GM12878 (cell line): ENCODE measurements at regions not wholly inside any gene's neighbourhood (a gene's known extent, or its start where the extent isn't known, plus 50 kb on each side); places are given as distances from the start of the nearest gene placed in this dataset.

ENCODE experiments used
- ATAC-seq: fragments of 200-7000 bp; cut with Tn5 transposase; 3 replicates; pipeline ENCODE4 v1.9.1; 2020; ENCODE audit warnings: mild to moderate bottlenecking, moderate library complexity
- BruUV-seq: library from RNA; stranded (reverse); fragments of 400-500 nt; replicated peaks from 2 replicates; lab custom pipeline; 2021; lab: Mats Ljungman, UMichigan
- CTCF ChIA-PET: fragments of 300-600 bp; sonication (Branson Sonifier 250); formaldehyde crosslinking; extraction: SDS; loops from one replicate; lab custom pipeline; 2021; ENCODE audit warnings: inconsistent platforms; lab: Yijun Ruan, JAX
- POLR2A ChIA-PET: fragments of 350-600 bp; formaldehyde crosslinking; extraction: SDS; loops from one replicate; lab custom pipeline; 2021; ENCODE audit warnings: inconsistent platforms; lab: Charles Lee
- RAD21 ChIA-PET: fragments of 300-600 bp; sonication (Branson Sonifier 250); formaldehyde crosslinking; loops from one replicate; lab custom pipeline; 2023; ENCODE audit warnings: antibody characterized with exemption; ENCODE audit not compliant: unreplicated experiment; lab: Charles Lee
- SMC1A ChIA-PET: fragments of 300-600 bp; sonication (Branson Sonifier 250); formaldehyde crosslinking; loops from one replicate; lab custom pipeline; 2023; ENCODE audit not compliant: unreplicated experiment, uncharacterized antibody; lab: Charles Lee
- DNase-seq: peaks from one replicate; pipeline ENCODE4 v3.0.0-alpha.2; 2011; ENCODE audit warnings: low read depth, low spot score
- FAIRE-seq: peaks from 3 replicates; lab custom pipeline; 2011; peaks lifted over from hg19 to GRCh38; lab: Jason Lieb, UNC
- H2AFZ ChIP-seq: 2 replicates; pipeline ENCODE4 v1.6.0; 2011; ENCODE audit warnings: low read depth, low read length, control low read depth; ENCODE audit not compliant: control insufficient read depth
- H3K27ac ChIP-seq: 2 replicates; pipeline ENCODE4 v1.5.1; 2011; ENCODE audit warnings: control low read depth; ENCODE audit not compliant: control insufficient read depth, insufficient read depth
- H3K27me3 ChIP-seq, 2 experiments: replicated peaks in 1 of 2; 2 replicates each; pipeline versions ENCODE4 v1.6.0 to v1.6.1; 2011; ENCODE audit warnings: low read length in 1 of 2; ENCODE audit not compliant: control insufficient read depth in 2 of 2, insufficient read depth in 2 of 2
- H3K36me3 ChIP-seq, 2 experiments: 2 replicates each; pipeline ENCODE4 v1.5.1; 2011; ENCODE audit warnings: low read length in 1 of 2; ENCODE audit not compliant: control insufficient read depth in 2 of 2, insufficient read depth in 2 of 2
- H3K4me1 ChIP-seq: 2 replicates; pipeline ENCODE4 v1.6.1; 2011; ENCODE audit warnings: mild to moderate bottlenecking, low read length, moderate library complexity, mixed read lengths; ENCODE audit not compliant: control insufficient read depth, insufficient read depth
- H3K4me2 ChIP-seq: 2 replicates; pipeline ENCODE4 v1.6.0; 2011; ENCODE audit warnings: control low read depth; ENCODE audit not compliant: control insufficient read depth, insufficient read depth
- H3K4me3 ChIP-seq: fragments of 200-600 bp; sonication (generic); 2 replicates; pipeline ENCODE4 v1.5.1; 2016
- H3K79me2 ChIP-seq: 2 replicates; pipeline ENCODE4 v1.6.0; 2011; ENCODE audit warnings: low read length; ENCODE audit not compliant: control insufficient read depth, insufficient read depth
- H3K9ac ChIP-seq: 2 replicates; pipeline ENCODE4 v1.8.0; 2011; ENCODE audit warnings: low read length, control low read depth, mixed read lengths; ENCODE audit not compliant: control insufficient read depth, insufficient read depth
- H3K9me3 ChIP-seq: replicated peaks from 3 replicates; pipeline ENCODE4 v1.5.1; 2011; ENCODE audit warnings: mild to moderate bottlenecking, low read length; ENCODE audit not compliant: control insufficient read depth, insufficient read depth
- H4K20me1 ChIP-seq: 2 replicates; pipeline ENCODE4 v1.6.0; 2011; ENCODE audit not compliant: control insufficient read depth, insufficient read depth
- EED ChIP-seq: sonication (generic); IDR thresholded peaks from 2 replicates; pipeline ENCODE4 v1.6.1; 2016; ENCODE audit warnings: antibody characterized with exemption, low read depth
- ETV6 ChIP-seq, 2 experiments: fragments of 450-650 bp in 1 of 2; IDR thresholded peaks in 1 of 2; conservative IDR thresholded peaks in 1 of 2; 2 replicates each; pipeline ENCODE4 v1.6.1; 2014; ENCODE audit warnings: antibody characterized with exemption in 1 of 2, borderline replicate concordance in 1 of 2, low read depth in 1 of 2, mild to moderate bottlenecking in 1 of 2, moderate library complexity in 1 of 2
- HDAC2 ChIP-seq: fragments of 200-600 bp; sonication (generic); IDR thresholded peaks from 2 replicates; pipeline ENCODE4 v1.6.1; 2017
- LARP7 ChIP-seq: fragments of 450-650 bp; IDR thresholded peaks from 2 replicates; pipeline ENCODE4 v1.6.1; 2017; ENCODE audit warnings: mild to moderate bottlenecking
- NBN ChIP-seq: fragments of 450-650 bp; IDR thresholded peaks from 2 replicates; pipeline ENCODE4 v1.6.1; 2016
- NFXL1 ChIP-seq: fragments of 450-650 bp; IDR thresholded peaks from 2 replicates; pipeline ENCODE4 v1.6.1; 2017; ENCODE audit warnings: antibody characterized with exemption, mild to moderate bottlenecking, borderline replicate concordance
- NFYB ChIP-seq: IDR thresholded peaks from 2 replicates; pipeline ENCODE4 v1.6.1; 2011; ENCODE audit warnings: low read depth, mild to moderate bottlenecking, low read length, improper control_type of control experiment, moderate library complexity; ENCODE audit not compliant: insufficient read depth
- PML ChIP-seq: IDR thresholded peaks from 2 replicates; pipeline ENCODE4 v1.6.1; 2012; ENCODE audit warnings: low read length, inconsistent platforms
- SMC3 ChIP-seq: IDR thresholded peaks from 2 replicates; pipeline ENCODE4 v1.6.1; 2011; ENCODE audit warnings: low read length, improper control_type of control experiment, borderline replicate concordance
- SPI1 ChIP-seq: IDR thresholded peaks from 2 replicates; pipeline ENCODE4 v1.6.1; 2011; ENCODE audit warnings: low read depth, mild to moderate bottlenecking, low read length, moderate library complexity, borderline replicate concordance; ENCODE audit not compliant: insufficient read depth
- SUZ12 ChIP-seq: fragments of 200-600 bp; sonication (generic); IDR thresholded peaks from one replicate; pipeline ENCODE4 v1.6.1; 2018; ENCODE audit warnings: antibody characterized with exemption, mild to moderate bottlenecking; ENCODE audit not compliant: unreplicated experiment
- ZNF274 ChIP-seq: IDR thresholded peaks from one replicate; pipeline ENCODE4 v1.8.0; 2011; ENCODE audit not compliant: insufficient read length, insufficient read depth
- WGBS: methylation state at CpG from one replicate; pipeline ENCODE4 v1.1.6; 2016; ENCODE audit warnings: low lambda C conversion rate; ENCODE audit not compliant: insufficient replicate concordance, insufficient coverage; ENCODE audit errors: missing lambda C conversion rate; 5-methylcytosine and 5-hydroxymethylcytosine counted together
- in situ Hi-C: fragments of 300-500 bp; cut with MboI; formaldehyde crosslinking; loops from 9 replicates; pipeline ENCODE4 v1.14.3; 2018; ENCODE audit warnings: mixed read lengths
- intact Hi-C: fragments of 100-400 bp; cut with micrococcal nuclease; formaldehyde crosslinking; loops from one replicate; pipeline ENCODE4 v1.14.2; 2022; ENCODE audit not compliant: unreplicated experiment
- TF ChIP-seq, protein P1 (sequence below): IDR thresholded peaks from 2 replicates; pipeline ENCODE4 v1.6.1; 2011; ENCODE audit warnings: low read depth, mild to moderate bottlenecking, low read length, moderate library complexity, borderline replicate concordance; ENCODE audit errors: extremely low read depth
- TF ChIP-seq, protein P2 (sequence below): fragments of 450-650 bp; conservative IDR thresholded peaks from 2 replicates; pipeline ENCODE4 v1.6.1; 2017; ENCODE audit warnings: mild to moderate bottlenecking, moderate library complexity

DNA sequence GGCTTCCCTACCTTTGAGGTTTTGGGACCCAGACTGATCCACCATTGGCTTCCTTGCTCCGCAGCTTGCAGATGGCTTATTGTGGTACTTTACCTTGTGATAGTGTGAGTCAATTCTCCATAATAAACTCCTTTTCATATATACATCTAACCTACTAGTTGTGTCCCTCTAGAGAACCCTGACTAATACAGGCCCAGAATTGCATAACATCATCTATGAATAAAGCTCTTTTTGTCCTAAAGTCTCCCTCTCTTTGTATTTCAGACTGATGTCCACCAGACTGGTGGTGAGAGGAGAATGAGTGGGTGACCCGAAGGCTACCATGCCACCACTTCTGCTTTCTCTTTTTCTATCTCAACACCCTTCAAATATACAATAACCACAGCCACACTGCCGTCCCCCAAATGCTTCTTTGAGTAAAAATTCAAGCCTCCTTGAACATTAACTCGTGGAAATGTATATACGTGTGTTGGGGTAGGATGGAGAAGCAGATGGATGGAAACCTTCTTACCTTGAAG is 265.7 kb downstream of the PTBP2 start:
- Histone ChIP-seq H3K4me3 (no peak overlapping the region), H3K27me3 (no peaks in the 10 kb centered on the region), H3K4me1 (no peaks in the 10 kb centered on the region), H3K27ac (no peak overlapping the region), H3K79me2 (no peaks in the 10 kb centered on the region), H3K4me2 (no peak overlapping the region), H2AFZ (no peak overlapping the region), H3K9ac (no peak overlapping the region), H4K20me1 (no peaks in the 10 kb centered on the region), H3K36me3 (no peaks in the 10 kb centered on the region), H3K9me3 (no peaks in the 10 kb centered on the region)
- CTCF ChIA-PET = no interaction called here
- FAIRE-seq (no peak), ATAC-seq (peak; percentile 54), DNase-seq (no peak)
- POLR2A ChIA-PET = no interaction called here
- intact Hi-C loops = no loop called here
- peak; percentile 32; the same call in 1 of the 2 replicates for TF ChIP-seq SPI1
- no peak for TF ChIP-seq EED
- SMC1A ChIA-PET = no interaction called here
- WGBS = 21% methylated on average over 5 of the region's 5 CpGs
- in situ Hi-C loops = no loop called here
- no TSS peak for BruUV-seq
- RAD21 ChIA-PET = no interaction called here

DNA sequence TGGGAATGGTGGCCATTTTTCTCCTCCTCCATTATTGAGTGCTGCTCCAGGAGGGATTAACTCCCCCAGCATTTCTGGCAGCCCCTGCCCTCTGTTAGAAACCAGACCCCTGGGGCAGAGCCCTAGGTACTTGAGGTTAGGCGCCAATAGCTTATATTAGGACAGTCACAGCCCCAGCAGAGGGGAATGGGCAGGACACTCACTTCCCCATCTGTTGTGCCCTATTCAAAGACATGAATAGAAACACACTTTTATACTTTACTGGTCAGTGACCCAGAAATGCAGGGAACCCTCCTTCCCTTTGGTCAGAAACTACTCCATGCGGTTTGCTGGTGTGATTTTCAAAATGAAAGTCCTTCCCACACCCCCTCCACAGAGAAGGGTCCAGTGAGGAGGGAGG is 267.7 kb downstream of the PTBP2 start:
- Histone ChIP-seq H3K4me3 (no peak overlapping the region), H4K20me1 (no peaks in the 10 kb centered on the region), H3K9me3 (no peaks in the 10 kb centered on the region), H3K9ac (no peak overlapping the region), H3K27me3 (no peaks in the 10 kb centered on the region; a peak in 1 of 4 replicates), H2AFZ (no peak overlapping the region), H3K36me3 (no peaks in the 10 kb centered on the region), H3K27ac (no peak overlapping the region), H3K4me1 (no peaks in the 10 kb centered on the region), H3K4me2 (no peak overlapping the region), H3K79me2 (no peaks in the 10 kb centered on the region)
- CTCF ChIA-PET = no interaction called here
- FAIRE-seq = no peak
- intact Hi-C loops = no loop called here
- no TSS peak for BruUV-seq
- DNase-seq = no peak
- POLR2A ChIA-PET = no interaction called here
- ATAC-seq = peak; percentile 66
- RAD21 ChIA-PET = no interaction called here
- WGBS = 0% methylated on average over 2 of the region's 2 CpGs
- SMC1A ChIA-PET = interaction anchor here (1.4 kb wide), 1 partner anchor 11 kb away, joined by 4 read pairs; no protein-coding TSS in a partner anchor
- no peak for TF ChIP-seq LARP7
- TF ChIP-seq, protein P1, sequence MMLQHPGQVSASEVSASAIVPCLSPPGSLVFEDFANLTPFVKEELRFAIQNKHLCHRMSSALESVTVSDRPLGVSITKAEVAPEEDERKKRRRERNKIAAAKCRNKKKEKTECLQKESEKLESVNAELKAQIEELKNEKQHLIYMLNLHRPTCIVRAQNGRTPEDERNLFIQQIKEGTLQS = no peak
- no peak for TF ChIP-seq PML
- no peak for TF ChIP-seq NFYB
- TF ChIP-seq HDAC2 = no peak
- no peak for TF ChIP-seq SMC3
- TF ChIP-seq ZNF274 = no peak
- TF ChIP-seq, protein P2, sequence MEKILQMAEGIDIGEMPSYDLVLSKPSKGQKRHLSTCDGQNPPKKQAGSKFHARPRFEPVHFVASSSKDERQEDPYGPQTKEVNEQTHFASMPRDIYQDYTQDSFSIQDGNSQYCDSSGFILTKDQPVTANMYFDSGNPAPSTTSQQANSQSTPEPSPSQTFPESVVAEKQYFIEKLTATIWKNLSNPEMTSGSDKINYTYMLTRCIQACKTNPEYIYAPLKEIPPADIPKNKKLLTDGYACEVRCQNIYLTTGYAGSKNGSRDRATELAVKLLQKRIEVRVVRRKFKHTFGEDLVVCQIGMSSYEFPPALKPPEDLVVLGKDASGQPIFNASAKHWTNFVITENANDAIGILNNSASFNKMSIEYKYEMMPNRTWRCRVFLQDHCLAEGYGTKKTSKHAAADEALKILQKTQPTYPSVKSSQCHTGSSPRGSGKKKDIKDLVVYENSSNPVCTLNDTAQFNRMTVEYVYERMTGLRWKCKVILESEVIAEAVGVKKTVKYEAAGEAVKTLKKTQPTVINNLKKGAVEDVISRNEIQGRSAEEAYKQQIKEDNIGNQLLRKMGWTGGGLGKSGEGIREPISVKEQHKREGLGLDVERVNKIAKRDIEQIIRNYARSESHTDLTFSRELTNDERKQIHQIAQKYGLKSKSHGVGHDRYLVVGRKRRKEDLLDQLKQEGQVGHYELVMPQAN = no peak
- no peak for TF ChIP-seq ETV6 (conservative IDR thresholded peaks at IDR 0.05 in 1 of 2, IDR thresholded peaks at IDR 0.05 in 1 of 2; ENCODE audit: borderline replicate concordance in 1 of 2, low read depth in 1 of 2)
- no peak for TF ChIP-seq SUZ12
- no peak for TF ChIP-seq NBN
- TF ChIP-seq NFXL1 = no peak
- in situ Hi-C loops = no loop called here
